Psoas muscle (tissue), 7 donors: ENCODE measurements at regions not wholly inside any gene's neighbourhood (a gene's known extent, or its start where the extent isn't known, plus 50 kb on each side); places are given as distances from the start of the nearest gene placed in this dataset.

Source experiments
- ATAC-seq, 4 donors: fragments of 200-7000 bp; cut with Tn5 transposase; one replicate each; pipeline ENCODE4 v1.9.1; 2020; ENCODE audit warnings: moderate library complexity in 3 of 4, mild to moderate bottlenecking in 2 of 4
- DNase-seq, 2 donors: peaks; one replicate each; pipeline ENCODE4 v3.0.0-alpha.2; 2020
- H3K27ac ChIP-seq: fragments of 200-600 bp; one replicate; pipeline ENCODE4 v1.8.0; 2022
- H3K27me3 ChIP-seq, 3 donors: fragments of 200-600 bp in 1 of 3; one replicate each; pipeline versions ENCODE4 v1.6.1 to v1.8.0; 2013 to 2022; ENCODE audit warnings: low read length in 2 of 3, mild to moderate bottlenecking in 2 of 3, moderate library complexity in 1 of 3; ENCODE audit not compliant: insufficient read depth in 3 of 3
- H3K36me3 ChIP-seq, 2 donors: fragments of 200-600 bp in 1 of 2; one replicate each; pipeline versions ENCODE4 v1.6.1 to v1.8.0; 2013 to 2022; ENCODE audit warnings: low read depth in 1 of 2, mild to moderate bottlenecking in 1 of 2, moderate library complexity in 1 of 2; ENCODE audit not compliant: insufficient read depth in 1 of 2
- H3K4me1 ChIP-seq: fragments of 200-600 bp; one replicate; pipeline ENCODE4 v1.8.0; 2022
- H3K4me3 ChIP-seq: fragments of 200-600 bp; one replicate; pipeline ENCODE4 v1.8.0; 2022; ENCODE audit warnings: mild to moderate bottlenecking
- H3K9me3 ChIP-seq: fragments of 200-600 bp; one replicate; pipeline ENCODE4 v1.8.0; 2022
- WGBS, 3 donors: extraction: QIAGEN DNeasy Blood & Tissue Kit; methylation state at CpG; one replicate each; pipeline versions ENCODE4 v1.1.6 to v1.1.7; 2013; 5-methylcytosine and 5-hydroxymethylcytosine counted together
- intact Hi-C, 2 donors: fragments of 100-400 bp; cut with DNase I; formaldehyde crosslinking; loops; one replicate each; pipeline versions ENCODE4 v1.11.0 to v1.14.2; 2022
- TF ChIP-seq, protein P1 (sequence below): fragments of 200-600 bp; IDR thresholded peaks from one replicate; pipeline ENCODE4 v1.8.0; 2022; ENCODE audit warnings: antibody characterized with exemption
- donor health status: healthy with polysubstance abuse.
- donor health status: DM: no; HTN: no; CAD: no; lungs with moderate emphysema.
- donor health status: Bipolar disorder and iron deficiency.
- donor health status: healthy.
- donor health status: DM: yes; HTN: yes; CAD: no.
- donor health status: DM: no; HTN: no; CAD: no.
- donor health status: DM: yes; HTN: yes; CAD: no.

DNA sequence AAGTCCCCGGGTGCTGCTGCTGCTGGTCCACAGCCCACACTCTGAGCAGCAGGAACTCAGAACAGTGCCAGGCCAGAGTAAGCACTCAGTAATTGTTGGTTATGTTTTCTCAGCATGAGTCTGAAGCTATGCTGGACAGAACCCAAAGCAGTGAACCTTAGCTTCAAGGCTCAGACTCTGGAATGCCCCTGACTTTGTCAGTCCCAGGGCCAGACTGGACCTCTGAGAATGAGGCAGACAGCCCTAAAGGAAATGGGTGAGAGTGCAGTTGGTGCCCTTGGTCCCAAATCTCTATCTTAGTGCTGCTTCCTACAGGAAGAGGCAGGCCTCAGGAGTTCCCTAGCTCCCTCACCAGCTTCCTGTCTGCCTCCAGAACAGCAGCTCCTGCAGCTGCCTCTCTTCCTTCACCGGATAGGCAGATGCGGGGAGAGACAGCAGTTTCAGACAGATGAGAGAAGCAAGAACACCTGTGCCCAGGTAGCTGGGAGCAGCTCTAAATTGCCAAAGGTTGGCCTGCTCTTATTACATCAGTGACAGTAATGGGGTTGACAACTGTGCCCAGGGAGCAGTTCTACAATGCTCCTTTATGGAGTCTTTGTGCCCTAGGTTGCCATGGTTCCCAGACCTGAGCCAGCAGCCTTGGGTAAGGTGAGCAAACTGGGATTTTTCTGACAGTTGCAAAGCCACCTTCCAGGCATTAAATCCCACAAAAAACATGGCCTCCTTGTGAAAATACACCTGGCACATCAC lies 82.2 kb upstream of the CXCL14 start:
- no peak overlapping the region for H3K27ac ChIP-seq
- no peaks in the 10 kb centered on the region for H3K27me3 ChIP-seq
- ATAC-seq: peak in 1 of 4 donors; percentile 19
- no peak overlapping the region for H3K4me3 ChIP-seq
- no peaks in the 10 kb centered on the region for H3K4me1 ChIP-seq
- no peaks in the 10 kb centered on the region for H3K9me3 ChIP-seq
- 26 to 29% (median 28%) methylated on average over 3 of the region's 3 CpGs for WGBS, 3 donors
- no peaks in the 10 kb centered on the region for H3K36me3 ChIP-seq
- DNase-seq: no peak
- TF ChIP-seq, protein P1, sequence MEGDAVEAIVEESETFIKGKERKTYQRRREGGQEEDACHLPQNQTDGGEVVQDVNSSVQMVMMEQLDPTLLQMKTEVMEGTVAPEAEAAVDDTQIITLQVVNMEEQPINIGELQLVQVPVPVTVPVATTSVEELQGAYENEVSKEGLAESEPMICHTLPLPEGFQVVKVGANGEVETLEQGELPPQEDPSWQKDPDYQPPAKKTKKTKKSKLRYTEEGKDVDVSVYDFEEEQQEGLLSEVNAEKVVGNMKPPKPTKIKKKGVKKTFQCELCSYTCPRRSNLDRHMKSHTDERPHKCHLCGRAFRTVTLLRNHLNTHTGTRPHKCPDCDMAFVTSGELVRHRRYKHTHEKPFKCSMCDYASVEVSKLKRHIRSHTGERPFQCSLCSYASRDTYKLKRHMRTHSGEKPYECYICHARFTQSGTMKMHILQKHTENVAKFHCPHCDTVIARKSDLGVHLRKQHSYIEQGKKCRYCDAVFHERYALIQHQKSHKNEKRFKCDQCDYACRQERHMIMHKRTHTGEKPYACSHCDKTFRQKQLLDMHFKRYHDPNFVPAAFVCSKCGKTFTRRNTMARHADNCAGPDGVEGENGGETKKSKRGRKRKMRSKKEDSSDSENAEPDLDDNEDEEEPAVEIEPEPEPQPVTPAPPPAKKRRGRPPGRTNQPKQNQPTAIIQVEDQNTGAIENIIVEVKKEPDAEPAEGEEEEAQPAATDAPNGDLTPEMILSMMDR: no peak
- intact Hi-C loops: no loop called here

DNA sequence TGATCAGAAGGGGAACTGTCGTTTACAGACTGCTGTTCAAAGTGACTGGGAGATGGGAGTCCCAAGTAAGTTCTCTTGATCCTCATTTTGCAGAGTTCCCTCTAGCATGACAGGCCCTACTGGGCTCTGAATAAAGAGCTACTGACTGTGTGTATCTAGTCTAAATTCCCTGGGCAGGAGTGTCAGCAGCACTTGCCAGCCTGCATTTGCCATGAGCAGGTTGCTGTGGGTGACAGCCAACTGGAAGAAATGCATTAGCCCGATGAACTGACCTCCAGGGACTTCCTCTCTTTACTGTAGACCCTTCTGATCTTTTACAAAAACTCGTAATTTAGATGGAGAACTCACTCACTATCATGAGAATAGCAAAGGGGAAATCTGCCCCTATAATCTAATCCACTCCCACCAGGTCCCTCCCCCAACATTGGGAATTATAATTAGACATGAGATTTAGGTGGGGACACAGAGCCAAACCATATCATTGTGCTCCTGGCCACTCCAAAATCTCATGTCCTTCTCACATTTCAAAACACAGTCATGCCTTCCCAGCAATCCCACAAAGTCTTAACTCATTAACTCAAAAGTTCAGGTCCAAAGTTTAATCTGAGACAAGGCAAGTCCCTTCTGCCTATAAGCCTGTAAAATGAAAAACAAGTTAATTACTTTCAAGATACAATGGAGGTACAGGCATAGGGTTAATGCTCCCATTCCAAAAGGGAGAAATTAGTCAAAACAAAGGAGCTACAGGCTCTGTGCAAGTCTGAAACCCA lies 78.9 kb upstream of the CXCL14 start:
- intact Hi-C loops: no loop called here
- WGBS, 3 donors: 27 to 41% (median 34%) methylated on average over 3 of the region's 3 CpGs

DNA sequence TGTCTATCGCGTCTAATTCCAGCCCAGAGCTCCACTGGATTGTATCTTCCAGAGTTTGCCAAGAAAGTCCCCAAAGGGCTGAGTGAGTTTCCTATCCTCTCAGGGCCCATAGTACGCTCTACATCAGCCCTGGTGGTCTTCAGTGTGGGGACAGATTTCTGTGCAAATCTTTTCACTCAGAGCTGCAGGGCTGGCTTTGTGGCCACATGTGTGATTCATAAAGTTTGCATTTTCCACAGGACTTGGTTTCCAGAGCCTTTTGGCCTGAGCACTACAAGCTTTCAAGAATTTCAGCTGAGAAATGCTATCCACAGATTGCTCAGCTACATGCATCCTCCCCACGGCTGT lies 76.7 kb upstream of the CXCL14 start:
- 66 to 76% (median 73%) methylated on average over 4 of the region's 4 CpGs for WGBS, 3 donors
- no peak for DNase-seq
- intact Hi-C loops: no loop called here
- Histone ChIP-seq H3K4me1 (no peaks in the 10 kb centered on the region), H3K4me3 (no peak overlapping the region), H3K9me3 (no peaks in the 10 kb centered on the region), H3K27me3 (no peaks in the 10 kb centered on the region), H3K36me3 (no peaks in the 10 kb centered on the region), H3K27ac (no peak overlapping the region)
- ATAC-seq: no peak
- TF ChIP-seq, protein P1: no peak

More for the DNA sequence above, 78.9 kb upstream of the CXCL14 start:
- Histone ChIP-seq H3K4me3 (no peak overlapping the region), H3K36me3 (no peaks in the 10 kb centered on the region), H3K27ac (no peak overlapping the region), H3K9me3 (no peaks in the 10 kb centered on the region), H3K4me1 (no peaks in the 10 kb centered on the region), H3K27me3 (no peaks in the 10 kb centered on the region)
- DNase-seq: no peak
- no peak for ATAC-seq
- TF ChIP-seq, protein P1: no peak

DNA sequence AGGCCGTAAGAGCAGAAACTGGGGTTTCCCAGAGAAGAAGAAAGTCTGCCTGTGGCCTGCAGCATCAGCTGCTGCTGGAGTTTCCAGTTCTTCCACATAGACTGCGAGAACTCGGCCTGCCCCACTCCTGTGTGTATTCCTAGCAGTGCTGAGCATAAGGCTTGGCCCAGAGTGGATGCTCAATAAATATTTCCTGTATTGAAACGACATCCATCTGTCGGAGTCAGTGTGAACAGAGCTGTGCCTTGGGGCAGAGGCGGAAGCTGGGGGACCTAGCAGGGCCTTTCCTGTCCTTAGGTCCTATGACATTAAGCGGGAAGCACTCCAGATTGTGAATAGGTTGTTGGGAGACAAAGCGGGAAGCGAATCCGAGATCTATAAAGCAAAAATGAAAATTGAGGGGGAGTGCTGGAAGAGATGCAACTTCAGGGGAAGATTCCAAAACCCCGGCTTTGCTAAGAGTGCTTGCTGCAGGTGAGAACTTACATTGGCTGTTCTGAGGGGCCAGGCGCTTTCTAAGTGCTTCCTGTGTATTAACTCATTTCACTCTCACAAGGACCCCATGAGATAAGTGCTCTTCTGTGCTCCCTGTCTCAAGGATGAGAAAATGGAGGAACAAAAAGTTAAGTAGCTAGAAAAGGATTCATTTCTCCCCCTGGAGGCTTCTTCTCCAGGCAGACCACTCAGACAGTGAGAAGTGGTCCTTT lies 76.1 kb upstream of the CXCL14 start:
- DNase-seq: no peak
- Histone ChIP-seq H3K4me1 (no peaks in the 10 kb centered on the region), H3K27me3 (no peaks in the 10 kb centered on the region), H3K36me3 (no peaks in the 10 kb centered on the region), H3K4me3 (no peak overlapping the region), H3K27ac (no peak overlapping the region), H3K9me3 (no peaks in the 10 kb centered on the region)
- ATAC-seq: no peak
- 80 to 86% (median 82%) methylated on average over 12 of the region's 12 CpGs for WGBS, 3 donors
- intact Hi-C loops: no loop called here
- TF ChIP-seq, protein P1: no peak
